HepG2 (cell line): ENCODE measurements at regions not wholly inside any gene's neighbourhood (a gene's known extent, or its start where the extent isn't known, plus 50 kb on each side); places are given as distances from the start of the nearest gene placed in this dataset.

Experiments used
- ATAC-seq: fragments of 200-7000 bp; cut with Tn5 transposase; 3 replicates; pipeline ENCODE4 v1.9.1; 2020; ENCODE audit warnings: mild to moderate bottlenecking, moderate library complexity
- BruUV-seq: library from RNA; stranded (reverse); fragments of 400-500 nt; replicated peaks from 2 replicates; lab custom pipeline; 2021; lab: Mats Ljungman, UMichigan
- CTCF ChIA-PET: fragments of 300-600 bp; formaldehyde crosslinking; extraction: SDS; loops from one replicate; lab custom pipeline; 2021; ENCODE audit warnings: low total read pairs, inconsistent platforms, low intra/inter-chr PET ratio; lab: Yijun Ruan, JAX
- POLR2A ChIA-PET: fragments of 350-600 bp; sonication (Branson Sonifier 250); formaldehyde crosslinking; loops from one replicate; lab custom pipeline; 2020; ENCODE audit warnings: antibody characterized with exemption, inconsistent platforms; lab: Yijun Ruan, JAX
- DNase-seq: peaks from one replicate; pipeline ENCODE4 v3.0.0-alpha.2; 2015; ENCODE audit warnings: low spot score
- FAIRE-seq: peaks from 3 replicates; lab custom pipeline; 2011; peaks lifted over from hg19 to GRCh38; lab: Jason Lieb, UNC
- H2AFZ ChIP-seq: one replicate; pipeline ENCODE4 v1.6.1; 2011; ENCODE audit warnings: low read length, inconsistent platforms
- H3K27ac ChIP-seq: fragments of 300-600 bp; 3 replicates; pipeline ENCODE4 v1.8.0; 2011; ENCODE audit warnings: mixed run types, mild to moderate bottlenecking, mixed read lengths, low read length, inconsistent platforms; ENCODE audit not compliant: insufficient read depth; ENCODE audit errors: extremely low read length
- H3K27me3 ChIP-seq, 2 experiments: fragments of 200-600 bp in 1 of 2; 2 replicates in 1 of 2; 3 replicates in 1 of 2; pipeline versions ENCODE4 v1.6.0 to v1.8.0; 2011; ENCODE audit warnings: low read length in 2 of 2, mild to moderate bottlenecking in 2 of 2, moderate library complexity in 2 of 2, inconsistent platforms in 1 of 2; ENCODE audit not compliant: insufficient read depth in 2 of 2, control insufficient read depth in 1 of 2
- H3K36me3 ChIP-seq, 2 experiments: fragments of 200-600 bp in 1 of 2; replicated peaks in 1 of 2; 2 replicates in 1 of 2; 3 replicates in 1 of 2; pipeline versions ENCODE4 v1.5.1 to v1.8.0; 2011; ENCODE audit warnings: low read length in 2 of 2, inconsistent platforms in 1 of 2; ENCODE audit not compliant: insufficient read depth in 2 of 2, control insufficient read depth in 1 of 2
- H3K4me1 ChIP-seq: 2 replicates; pipeline ENCODE4 v1.5.1; 2012; ENCODE audit warnings: low read length, inconsistent platforms; ENCODE audit not compliant: insufficient read depth
- H3K4me2 ChIP-seq: 2 replicates; pipeline ENCODE4 v1.6.0; 2011; ENCODE audit warnings: low read depth, low read length, inconsistent platforms
- H3K4me3 ChIP-seq, 3 experiments: fragments of 200-600 bp in 1 of 3; sonication (generic), shearing (Covaris generic) in 1 of 3; replicated peaks in 1 of 3; 2 replicates each; pipeline ENCODE4 v1.5.1; 2011 to 2016; ENCODE audit warnings: low read length in 3 of 3, inconsistent platforms in 2 of 3, low read depth in 2 of 3, mild to moderate bottlenecking in 2 of 3, control low read depth in 1 of 3, mixed read lengths in 1 of 3; ENCODE audit not compliant: insufficient read depth in 1 of 3
- H3K79me2 ChIP-seq: one replicate; pipeline ENCODE4 v1.6.1; 2011; ENCODE audit warnings: low read length, inconsistent platforms; ENCODE audit not compliant: insufficient read depth
- H3K9ac ChIP-seq: 2 replicates; pipeline ENCODE4 v1.6.0; 2011; ENCODE audit warnings: mild to moderate bottlenecking, low read depth, low read length, inconsistent platforms; ENCODE audit not compliant: insufficient read depth
- H3K9me3 ChIP-seq: 2 replicates; pipeline ENCODE4 v1.5.1; 2012; ENCODE audit warnings: mild to moderate bottlenecking, low read length
- H4K20me1 ChIP-seq: 2 replicates; pipeline ENCODE4 v1.6.0; 2011; ENCODE audit warnings: inconsistent platforms, mild to moderate bottlenecking, low read length, moderate library complexity; ENCODE audit not compliant: insufficient read depth
- ISL2 ChIP-seq: sonication (generic); formaldehyde crosslinking; IDR thresholded peaks from 2 replicates; pipeline ENCODE4 v1.5.0; 2020; ENCODE audit warnings: missing genetic modification reagents
- KIAA2018 ChIP-seq: sonication (generic); formaldehyde crosslinking; IDR thresholded peaks from 2 replicates; pipeline ENCODE4 v1.5.0; 2020; ENCODE audit warnings: mild to moderate bottlenecking, missing genetic modification reagents, borderline replicate concordance
- in situ Hi-C: cut with HindIII; loops from 2 replicates; pipeline ENCODE4 v1.10.0; 2017; ENCODE audit warnings: low pct_unique_long_range_greater_than_20kb; ENCODE audit not compliant: extremely low pct_ligation_motif_present
- intact Hi-C: fragments of 100-400 bp; cut with micrococcal nuclease; formaldehyde crosslinking; loops from one replicate; pipeline ENCODE4 v1.10.0; 2022; ENCODE audit not compliant: unreplicated experiment

- no peak for TF ChIP-seq KIAA2018 (CRISPR knock-in tag)
Observed at GRCh38 chr3:106717178-106717780, 660.0 kb upstream of the CCDC54 start (continued).

- Histone ChIP-seq H3K4me3 (no peak overlapping the region), H3K79me2 (no peaks in the 10 kb centered on the region), H3K9ac (no peak overlapping the region), H3K27me3 (no peaks in the 10 kb centered on the region), H4K20me1 (no peaks in the 10 kb centered on the region), H3K36me3 (no peaks in the 10 kb centered on the region), H3K27ac (no peak overlapping the region), H3K9me3 (peaks cover 9% of the 10 kb centered on the region; the same call in 1 of the 2 replicates), H3K4me1 (peaks cover 14% of the 10 kb centered on the region), H3K4me2 (no peak overlapping the region)
- intact Hi-C loops (no loop called here), in situ Hi-C loops (no loop called here)
- BruUV-seq, result no TSS peak
- DNase-seq (no peak), ATAC-seq (no peak), FAIRE-seq (no peak)
- no peak for TF ChIP-seq ISL2 (CRISPR knock-in tag)
- TF ChIP-seq, all 625 proteins: peak for 0
- H2AFZ ChIP-seq, result no peak overlapping the region
- ChIA-PET POLR2A (no interaction called here), CTCF (no interaction called here)
Observed at GRCh38 chr3:106719077-106719476, 658.2 kb upstream of the CCDC54 start.
